ENCODE measurements at regions not wholly inside any gene's neighbourhood (a gene's known extent, or its start where the extent isn't known, plus 50 kb on each side); places are given as distances from the start of the nearest gene placed in this dataset.

DNA sequence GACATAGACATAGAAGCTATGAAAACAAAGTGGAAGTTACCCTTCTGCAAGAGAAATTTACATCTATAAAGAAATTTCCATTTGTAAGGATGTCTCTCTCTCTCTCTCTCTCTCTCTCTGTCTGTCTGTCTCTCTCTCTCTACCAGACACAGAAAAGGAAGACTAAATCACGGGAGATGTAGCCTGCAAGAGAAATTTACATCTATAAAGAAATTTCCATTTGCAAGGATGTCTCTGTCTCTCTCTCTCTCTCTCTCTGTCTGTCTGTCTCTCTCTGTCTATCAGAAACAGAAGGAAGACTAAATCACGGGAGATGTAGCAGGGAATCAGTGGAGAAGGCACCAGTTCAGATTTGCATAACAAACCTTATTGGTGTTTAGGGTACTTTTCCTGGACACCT, 65.6 kb upstream of the CTSO start (continued):
- TF ChIP-seq, protein P1, sequence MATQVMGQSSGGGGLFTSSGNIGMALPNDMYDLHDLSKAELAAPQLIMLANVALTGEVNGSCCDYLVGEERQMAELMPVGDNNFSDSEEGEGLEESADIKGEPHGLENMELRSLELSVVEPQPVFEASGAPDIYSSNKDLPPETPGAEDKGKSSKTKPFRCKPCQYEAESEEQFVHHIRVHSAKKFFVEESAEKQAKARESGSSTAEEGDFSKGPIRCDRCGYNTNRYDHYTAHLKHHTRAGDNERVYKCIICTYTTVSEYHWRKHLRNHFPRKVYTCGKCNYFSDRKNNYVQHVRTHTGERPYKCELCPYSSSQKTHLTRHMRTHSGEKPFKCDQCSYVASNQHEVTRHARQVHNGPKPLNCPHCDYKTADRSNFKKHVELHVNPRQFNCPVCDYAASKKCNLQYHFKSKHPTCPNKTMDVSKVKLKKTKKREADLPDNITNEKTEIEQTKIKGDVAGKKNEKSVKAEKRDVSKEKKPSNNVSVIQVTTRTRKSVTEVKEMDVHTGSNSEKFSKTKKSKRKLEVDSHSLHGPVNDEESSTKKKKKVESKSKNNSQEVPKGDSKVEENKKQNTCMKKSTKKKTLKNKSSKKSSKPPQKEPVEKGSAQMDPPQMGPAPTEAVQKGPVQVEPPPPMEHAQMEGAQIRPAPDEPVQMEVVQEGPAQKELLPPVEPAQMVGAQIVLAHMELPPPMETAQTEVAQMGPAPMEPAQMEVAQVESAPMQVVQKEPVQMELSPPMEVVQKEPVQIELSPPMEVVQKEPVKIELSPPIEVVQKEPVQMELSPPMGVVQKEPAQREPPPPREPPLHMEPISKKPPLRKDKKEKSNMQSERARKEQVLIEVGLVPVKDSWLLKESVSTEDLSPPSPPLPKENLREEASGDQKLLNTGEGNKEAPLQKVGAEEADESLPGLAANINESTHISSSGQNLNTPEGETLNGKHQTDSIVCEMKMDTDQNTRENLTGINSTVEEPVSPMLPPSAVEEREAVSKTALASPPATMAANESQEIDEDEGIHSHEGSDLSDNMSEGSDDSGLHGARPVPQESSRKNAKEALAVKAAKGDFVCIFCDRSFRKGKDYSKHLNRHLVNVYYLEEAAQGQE (IDR thresholded peaks at IDR 0.05; ENCODE audit: low read depth): no peak
- TF ChIP-seq, protein P2, sequence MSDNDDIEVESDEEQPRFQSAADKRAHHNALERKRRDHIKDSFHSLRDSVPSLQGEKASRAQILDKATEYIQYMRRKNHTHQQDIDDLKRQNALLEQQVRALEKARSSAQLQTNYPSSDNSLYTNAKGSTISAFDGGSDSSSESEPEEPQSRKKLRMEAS (IDR thresholded peaks at IDR 0.05): no peak
- TF ChIP-seq POLR2A (IDR thresholded peaks at IDR 0.05; ENCODE audit: borderline replicate concordance, extremely low read depth, insufficient read depth, insufficient read length): no peak
- no peak for TF ChIP-seq POLR2AphosphoS5 (IDR thresholded peaks at IDR 0.05; ENCODE audit: low read depth, low read length)
- no peak for TF ChIP-seq RAD21 (IDR thresholded peaks at IDR 0.05; ENCODE audit: low read depth)
- no peak for TF ChIP-seq SRF (IDR thresholded peaks at IDR 0.05; ENCODE audit: low read depth)
- TF ChIP-seq SIN3A (IDR thresholded peaks at IDR 0.05; ENCODE audit: low read depth): no peak
- no peak for TF ChIP-seq EGR1 (IDR thresholded peaks at IDR 0.05; ENCODE audit: low read depth)
- TF ChIP-seq ZNF274 (IDR thresholded peaks at IDR 0.05; ENCODE audit: low read depth, low read length): no peak
- TF ChIP-seq ZFX (IDR thresholded peaks at IDR 0.05): no peak
- no peak for TF ChIP-seq CEBPB (IDR thresholded peaks at IDR 0.05; ENCODE audit: low read depth)
- TF ChIP-seq CBX3 (IDR thresholded peaks at IDR 0.05; ENCODE audit: low read depth): no peak
- TF ChIP-seq, protein P3, sequence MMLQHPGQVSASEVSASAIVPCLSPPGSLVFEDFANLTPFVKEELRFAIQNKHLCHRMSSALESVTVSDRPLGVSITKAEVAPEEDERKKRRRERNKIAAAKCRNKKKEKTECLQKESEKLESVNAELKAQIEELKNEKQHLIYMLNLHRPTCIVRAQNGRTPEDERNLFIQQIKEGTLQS (IDR thresholded peaks at IDR 0.05): no peak

DNA sequence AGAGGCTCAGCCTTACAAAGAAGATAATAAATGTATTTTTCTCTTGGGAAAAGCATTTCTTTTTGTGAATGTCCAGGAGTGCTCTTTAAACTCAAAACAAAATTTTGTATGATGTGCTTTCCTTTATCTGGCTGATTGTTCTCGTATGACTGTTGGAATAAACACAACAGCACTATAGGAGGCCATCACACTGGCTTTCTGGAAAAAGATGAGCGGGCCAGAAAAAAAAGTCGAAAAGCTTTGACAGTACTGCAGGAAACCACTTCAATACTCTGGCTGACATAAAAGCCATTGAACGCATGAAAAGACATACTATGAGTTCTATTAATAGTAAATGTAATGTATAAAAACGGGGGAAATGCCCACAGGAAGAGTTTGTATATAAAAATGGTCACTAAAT, 64.7 kb upstream of the CTSO start:
- ChIA-PET RAD21 (ENCODE audit: low non-redundant PET in 1 of 2, low total read pairs in 2 of 2, uncharacterized antibody in 2 of 2, unreplicated experiment in 2 of 2) (no interaction called here), CTCF (no interaction called here), POLR2A (no interaction called here)
- Histone ChIP-seq H3K27me3 (ENCODE audit: insufficient read depth, low read length) (no peaks in the 10 kb centered on the region), H4K20me1 (ENCODE audit: insufficient read depth) (no peaks in the 10 kb centered on the region), H3K9me2 (ENCODE audit: insufficient read depth) (no peaks in the 10 kb centered on the region), H3K9me3 (ENCODE audit: control insufficient read depth in 1 of 2, insufficient read depth in 1 of 2, low read depth in 1 of 2, low read length in 2 of 2) (no peaks in the 10 kb centered on the region), H3K4me3 (replicated peaks in 1 of 2; ENCODE audit: low read depth in 1 of 2, low read length in 2 of 2) (no peak overlapping the region), H3K4me2 (ENCODE audit: low read length) (no peak overlapping the region), H3K4me1 (ENCODE audit: control insufficient read depth in 1 of 2, insufficient read depth in 2 of 2, low read length in 2 of 2) (no peaks in the 10 kb centered on the region), H3K9ac (ENCODE audit: low read length) (no peak overlapping the region), H3K36me3 (ENCODE audit: control insufficient read depth in 1 of 2, insufficient read depth in 2 of 2, low read length in 2 of 2) (no peaks in the 10 kb centered on the region), H2AFZ (ENCODE audit: low read depth, low read length, poor library complexity, severe bottlenecking) (no peak overlapping the region), H3K79me2 (ENCODE audit: insufficient read depth, low read length) (no peaks in the 10 kb centered on the region), H3K27ac (ENCODE audit: low read depth, low read length) (no peak overlapping the region)
- intact Hi-C loops (cut with micrococcal nuclease): no loop called here
- no peak for TF ChIP-seq SRF (IDR thresholded peaks at IDR 0.05; ENCODE audit: low read depth)
- TF ChIP-seq, protein P3 (IDR thresholded peaks at IDR 0.05): no peak
- TF ChIP-seq EZH2 (IDR thresholded peaks at IDR 0.05): no peak
- TF ChIP-seq TCF7L2 (IDR thresholded peaks at IDR 0.05; ENCODE audit: borderline replicate concordance, extremely low read depth, insufficient read depth, insufficient read length): no peak
- TF ChIP-seq YY1 (IDR thresholded peaks at IDR 0.05; ENCODE audit: extremely low read depth, insufficient replicate concordance, low read depth, low read length): no peak
- TF ChIP-seq ZFX (IDR thresholded peaks at IDR 0.05): no peak
- TF ChIP-seq, protein P1 (IDR thresholded peaks at IDR 0.05; ENCODE audit: low read depth): no peak
- no peak for TF ChIP-seq FOSL1 (IDR thresholded peaks at IDR 0.05; ENCODE audit: low read depth)
- ATAC-seq (no peak), DNase-seq (ENCODE audit: low read depth, low spot score) (no peak)
- no TSS peak for BruUV-seq (replicated peaks)

Measured in HCT116 (cell line).